HL-60 (cell line): ENCODE measurements at regions not wholly inside any gene's neighbourhood (a gene's known extent, or its start where the extent isn't known, plus 50 kb on each side); places are given as distances from the start of the nearest gene placed in this dataset.

Experiments
- GABPA ChIP-seq: IDR thresholded peaks from 2 replicates; pipeline ENCODE4 v1.6.1; 2012; ENCODE audit warnings: low read depth
- POLR2AphosphoS5 ChIP-seq: IDR thresholded peaks from 2 replicates; pipeline ENCODE4 v1.6.1; 2012; ENCODE audit warnings: low read depth
- SPI1 ChIP-seq: IDR thresholded peaks from 2 replicates; pipeline ENCODE4 v1.6.1; 2012; ENCODE audit warnings: low read depth, mild to moderate bottlenecking, borderline replicate concordance
- TF ChIP-seq, protein P1 (sequence below): IDR thresholded peaks from one replicate; pipeline ENCODE4 v1.5.1; 2011; ENCODE audit warnings: low read length, control low read depth, inconsistent platforms; ENCODE audit not compliant: insufficient read depth
- TF ChIP-seq, protein P2 (sequence below): IDR thresholded peaks from 2 replicates; pipeline ENCODE4 v1.6.1; 2012; ENCODE audit warnings: low read depth; ENCODE audit not compliant: insufficient replicate concordance

DNA sequence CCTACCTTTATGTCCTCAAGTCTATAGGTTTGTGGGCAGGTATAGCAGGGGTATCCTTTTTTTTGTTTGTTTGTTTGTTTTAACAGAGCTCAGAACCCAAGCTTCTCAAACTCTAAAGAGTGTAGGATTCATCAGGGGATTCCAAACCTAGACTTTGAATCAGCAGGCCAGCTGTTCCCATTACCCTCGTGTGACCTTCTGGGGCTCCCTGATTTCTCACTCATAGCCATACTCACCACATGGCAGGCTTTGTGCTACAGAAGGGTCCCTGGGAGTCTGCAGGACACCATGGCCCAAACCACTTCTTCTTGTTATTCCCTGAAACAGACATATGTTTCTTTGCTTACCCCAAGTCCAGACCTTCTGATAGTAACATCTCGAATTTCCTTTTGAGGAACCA lies 350.8 kb upstream of the TSHZ2 start:
- TF ChIP-seq, protein P1, sequence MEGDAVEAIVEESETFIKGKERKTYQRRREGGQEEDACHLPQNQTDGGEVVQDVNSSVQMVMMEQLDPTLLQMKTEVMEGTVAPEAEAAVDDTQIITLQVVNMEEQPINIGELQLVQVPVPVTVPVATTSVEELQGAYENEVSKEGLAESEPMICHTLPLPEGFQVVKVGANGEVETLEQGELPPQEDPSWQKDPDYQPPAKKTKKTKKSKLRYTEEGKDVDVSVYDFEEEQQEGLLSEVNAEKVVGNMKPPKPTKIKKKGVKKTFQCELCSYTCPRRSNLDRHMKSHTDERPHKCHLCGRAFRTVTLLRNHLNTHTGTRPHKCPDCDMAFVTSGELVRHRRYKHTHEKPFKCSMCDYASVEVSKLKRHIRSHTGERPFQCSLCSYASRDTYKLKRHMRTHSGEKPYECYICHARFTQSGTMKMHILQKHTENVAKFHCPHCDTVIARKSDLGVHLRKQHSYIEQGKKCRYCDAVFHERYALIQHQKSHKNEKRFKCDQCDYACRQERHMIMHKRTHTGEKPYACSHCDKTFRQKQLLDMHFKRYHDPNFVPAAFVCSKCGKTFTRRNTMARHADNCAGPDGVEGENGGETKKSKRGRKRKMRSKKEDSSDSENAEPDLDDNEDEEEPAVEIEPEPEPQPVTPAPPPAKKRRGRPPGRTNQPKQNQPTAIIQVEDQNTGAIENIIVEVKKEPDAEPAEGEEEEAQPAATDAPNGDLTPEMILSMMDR = no peak
- TF ChIP-seq POLR2AphosphoS5 (no peak), GABPA (no peak), SPI1 (no peak)
- TF ChIP-seq, protein P2, sequence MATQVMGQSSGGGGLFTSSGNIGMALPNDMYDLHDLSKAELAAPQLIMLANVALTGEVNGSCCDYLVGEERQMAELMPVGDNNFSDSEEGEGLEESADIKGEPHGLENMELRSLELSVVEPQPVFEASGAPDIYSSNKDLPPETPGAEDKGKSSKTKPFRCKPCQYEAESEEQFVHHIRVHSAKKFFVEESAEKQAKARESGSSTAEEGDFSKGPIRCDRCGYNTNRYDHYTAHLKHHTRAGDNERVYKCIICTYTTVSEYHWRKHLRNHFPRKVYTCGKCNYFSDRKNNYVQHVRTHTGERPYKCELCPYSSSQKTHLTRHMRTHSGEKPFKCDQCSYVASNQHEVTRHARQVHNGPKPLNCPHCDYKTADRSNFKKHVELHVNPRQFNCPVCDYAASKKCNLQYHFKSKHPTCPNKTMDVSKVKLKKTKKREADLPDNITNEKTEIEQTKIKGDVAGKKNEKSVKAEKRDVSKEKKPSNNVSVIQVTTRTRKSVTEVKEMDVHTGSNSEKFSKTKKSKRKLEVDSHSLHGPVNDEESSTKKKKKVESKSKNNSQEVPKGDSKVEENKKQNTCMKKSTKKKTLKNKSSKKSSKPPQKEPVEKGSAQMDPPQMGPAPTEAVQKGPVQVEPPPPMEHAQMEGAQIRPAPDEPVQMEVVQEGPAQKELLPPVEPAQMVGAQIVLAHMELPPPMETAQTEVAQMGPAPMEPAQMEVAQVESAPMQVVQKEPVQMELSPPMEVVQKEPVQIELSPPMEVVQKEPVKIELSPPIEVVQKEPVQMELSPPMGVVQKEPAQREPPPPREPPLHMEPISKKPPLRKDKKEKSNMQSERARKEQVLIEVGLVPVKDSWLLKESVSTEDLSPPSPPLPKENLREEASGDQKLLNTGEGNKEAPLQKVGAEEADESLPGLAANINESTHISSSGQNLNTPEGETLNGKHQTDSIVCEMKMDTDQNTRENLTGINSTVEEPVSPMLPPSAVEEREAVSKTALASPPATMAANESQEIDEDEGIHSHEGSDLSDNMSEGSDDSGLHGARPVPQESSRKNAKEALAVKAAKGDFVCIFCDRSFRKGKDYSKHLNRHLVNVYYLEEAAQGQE = no peak
